ENCODE measurements at regions not wholly inside any gene's neighbourhood (a gene's known extent, or its start where the extent isn't known, plus 50 kb on each side); places are given as distances from the start of the nearest gene placed in this dataset.

DNA sequence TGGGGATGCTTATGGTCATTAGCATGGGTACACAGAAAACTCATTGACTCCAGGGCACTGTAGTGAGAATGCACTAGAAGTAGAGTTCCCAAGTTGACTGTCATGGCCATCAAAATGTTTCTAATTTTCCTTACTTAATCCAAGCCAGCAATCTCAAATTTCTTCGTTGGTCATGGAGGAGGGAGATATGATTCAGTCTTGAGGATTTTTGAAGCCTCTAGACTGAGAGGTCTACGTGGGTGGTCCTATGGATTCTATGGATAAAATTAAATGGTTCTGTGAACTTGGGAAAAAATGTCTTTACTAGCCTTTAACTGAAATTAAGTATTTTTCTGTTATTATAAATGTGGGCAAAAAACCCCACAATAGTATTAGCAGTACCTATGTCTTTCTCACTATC lies 508.5 kb downstream of the FUT8 start:
- H3K27me3 Mint-ChIP-seq = peaks cover 4% of the 10 kb centered on the region
- no peak for DNase-seq (ENCODE audit: extremely low spot score, unreplicated experiment)

DNA sequence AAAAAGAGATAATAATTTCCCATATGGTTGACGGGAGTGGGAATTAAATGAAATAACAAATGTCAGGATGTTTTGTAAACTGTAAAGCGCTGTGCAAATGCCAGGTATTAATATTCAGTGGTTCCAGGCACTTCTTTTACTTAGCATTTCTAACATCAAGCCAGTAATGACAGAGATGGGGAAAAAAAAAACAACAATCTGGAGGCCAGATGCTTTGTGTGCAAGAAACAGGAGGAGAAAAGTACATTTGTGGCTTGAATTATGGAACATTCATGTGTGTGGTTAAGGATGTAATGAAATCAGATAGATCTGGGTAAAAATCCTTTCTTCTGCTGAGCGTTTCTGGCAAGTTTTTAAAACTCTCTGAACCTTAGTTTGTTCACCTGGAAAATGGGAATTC lies 509.6 kb downstream of the FUT8 start:
- peaks cover 10% of the 10 kb centered on the region for H3K27me3 Mint-ChIP-seq
- H3K4me1 Mint-ChIP-seq (ENCODE audit: unreplicated experiment) = peaks cover 10% of the 10 kb centered on the region
- H3K9me3 Mint-ChIP-seq = no peaks in the 10 kb centered on the region
- no peaks in the 10 kb centered on the region for H3K36me3 Mint-ChIP-seq
- H3K4me3 Mint-ChIP-seq = no peak overlapping the region
- TF ChIP-seq, protein P1, sequence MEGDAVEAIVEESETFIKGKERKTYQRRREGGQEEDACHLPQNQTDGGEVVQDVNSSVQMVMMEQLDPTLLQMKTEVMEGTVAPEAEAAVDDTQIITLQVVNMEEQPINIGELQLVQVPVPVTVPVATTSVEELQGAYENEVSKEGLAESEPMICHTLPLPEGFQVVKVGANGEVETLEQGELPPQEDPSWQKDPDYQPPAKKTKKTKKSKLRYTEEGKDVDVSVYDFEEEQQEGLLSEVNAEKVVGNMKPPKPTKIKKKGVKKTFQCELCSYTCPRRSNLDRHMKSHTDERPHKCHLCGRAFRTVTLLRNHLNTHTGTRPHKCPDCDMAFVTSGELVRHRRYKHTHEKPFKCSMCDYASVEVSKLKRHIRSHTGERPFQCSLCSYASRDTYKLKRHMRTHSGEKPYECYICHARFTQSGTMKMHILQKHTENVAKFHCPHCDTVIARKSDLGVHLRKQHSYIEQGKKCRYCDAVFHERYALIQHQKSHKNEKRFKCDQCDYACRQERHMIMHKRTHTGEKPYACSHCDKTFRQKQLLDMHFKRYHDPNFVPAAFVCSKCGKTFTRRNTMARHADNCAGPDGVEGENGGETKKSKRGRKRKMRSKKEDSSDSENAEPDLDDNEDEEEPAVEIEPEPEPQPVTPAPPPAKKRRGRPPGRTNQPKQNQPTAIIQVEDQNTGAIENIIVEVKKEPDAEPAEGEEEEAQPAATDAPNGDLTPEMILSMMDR (conservative IDR thresholded peaks at IDR 0.05) = no peak
- H3K27ac Mint-ChIP-seq = no peak overlapping the region
- no peak for DNase-seq (ENCODE audit: extremely low spot score, unreplicated experiment)

More for the DNA sequence above, 508.5 kb downstream of the FUT8 start:
- H3K27ac Mint-ChIP-seq = no peak overlapping the region
- no peaks in the 10 kb centered on the region for H3K9me3 Mint-ChIP-seq
- no peak overlapping the region for H3K4me3 Mint-ChIP-seq
- TF ChIP-seq, protein P1 (conservative IDR thresholded peaks at IDR 0.05) = no peak
- H3K36me3 Mint-ChIP-seq = no peaks in the 10 kb centered on the region
- H3K4me1 Mint-ChIP-seq (ENCODE audit: unreplicated experiment) = peaks cover 9% of the 10 kb centered on the region

DNA sequence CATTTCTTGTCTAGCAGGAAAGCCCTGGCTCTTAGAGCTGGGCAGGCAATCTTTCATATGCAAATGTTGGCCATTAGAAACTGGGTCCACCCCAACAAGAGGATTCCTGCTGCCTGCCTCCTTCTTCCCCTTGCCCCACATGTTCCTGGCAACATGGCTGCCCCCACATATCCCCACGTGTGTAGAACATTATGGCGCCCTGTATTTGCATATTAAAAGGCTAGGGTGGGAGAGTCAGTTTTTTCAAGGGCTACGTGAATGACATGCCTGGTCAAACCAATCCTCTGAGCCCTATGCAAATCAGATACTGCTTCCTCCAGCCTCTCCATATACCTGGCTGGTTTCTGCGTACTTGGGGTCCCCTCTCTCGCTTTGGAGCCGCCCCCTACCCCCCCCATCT lies 514.0 kb downstream of the FUT8 start:
- Mint-ChIP-seq H3K9me3 (no peaks in the 10 kb centered on the region), H3K36me3 (no peaks in the 10 kb centered on the region), H3K4me3 (no peak overlapping the region), H3K27me3 (peaks cover 28% of the 10 kb centered on the region), H3K4me1 (ENCODE audit: unreplicated experiment) (peaks cover 17% of the 10 kb centered on the region), H3K27ac (no peak overlapping the region)
- DNase-seq (ENCODE audit: extremely low spot score, unreplicated experiment) = no peak
- TF ChIP-seq, protein P1 (conservative IDR thresholded peaks at IDR 0.05) = no peak

DNA sequence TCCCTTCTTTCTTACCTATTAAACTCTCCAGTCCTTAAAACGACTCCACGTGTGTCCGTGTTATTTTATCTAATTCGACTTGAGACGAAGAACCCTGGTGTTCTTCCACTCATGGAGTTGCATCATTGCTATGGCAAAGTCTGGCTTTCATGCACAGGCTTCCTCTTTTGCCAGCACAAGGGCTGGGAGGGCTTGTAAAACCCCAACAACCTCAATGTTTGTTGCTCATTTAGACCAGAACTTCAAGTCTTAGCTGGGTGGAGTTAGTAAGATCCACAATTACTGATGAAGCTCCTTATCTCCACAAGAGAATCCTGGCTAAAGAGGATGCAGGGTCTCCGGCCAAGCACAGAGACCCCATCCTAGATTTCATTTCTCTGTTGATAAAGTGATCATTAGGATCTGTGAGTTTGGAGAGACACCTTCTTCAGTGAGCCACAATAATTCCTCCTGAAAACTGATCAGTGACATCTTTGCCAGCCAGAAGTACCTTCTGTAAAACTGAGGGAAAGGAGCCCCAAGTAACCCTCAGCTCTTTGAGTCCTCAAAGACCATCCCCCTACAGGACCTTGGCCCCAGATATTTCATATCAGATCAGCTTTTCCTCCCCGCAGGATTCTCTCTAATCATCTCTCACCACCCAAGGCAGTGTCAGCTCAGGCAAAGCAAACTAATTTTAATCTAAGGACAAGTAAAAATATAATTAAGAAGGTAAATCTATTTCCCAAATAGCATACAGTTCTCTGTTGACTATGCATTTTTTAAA lies 514.6 kb downstream of the FUT8 start:
- H3K4me3 Mint-ChIP-seq = no peak overlapping the region
- H3K27me3 Mint-ChIP-seq = peaks cover 28% of the 10 kb centered on the region
- no peak for DNase-seq (ENCODE audit: extremely low spot score, unreplicated experiment)
- TF ChIP-seq, protein P1 (conservative IDR thresholded peaks at IDR 0.05) = no peak
- H3K4me1 Mint-ChIP-seq (ENCODE audit: unreplicated experiment) = peaks cover 17% of the 10 kb centered on the region
- H3K9me3 Mint-ChIP-seq = no peaks in the 10 kb centered on the region
- H3K27ac Mint-ChIP-seq = no peak overlapping the region
- no peaks in the 10 kb centered on the region for H3K36me3 Mint-ChIP-seq

DNA sequence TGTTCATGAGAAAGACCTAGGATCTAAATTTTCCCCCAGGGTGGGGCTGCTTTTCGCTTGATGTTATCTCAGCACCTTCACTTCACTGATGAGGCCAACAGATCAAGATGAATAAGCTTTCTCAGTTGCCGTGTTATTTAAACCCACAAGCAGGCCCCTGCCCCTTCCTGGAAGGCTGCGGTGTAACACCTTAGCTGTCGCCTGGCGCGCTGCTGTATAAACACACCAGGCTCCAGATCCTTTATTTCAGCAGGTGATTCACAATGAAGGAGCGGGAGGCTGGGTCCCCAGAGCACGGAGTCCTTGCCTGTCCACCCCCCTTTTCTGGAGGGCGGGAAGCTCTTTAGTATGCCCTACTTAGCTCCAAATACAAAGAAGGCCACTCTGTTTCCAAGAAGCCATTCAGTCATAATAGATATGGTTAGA lies 515.4 kb downstream of the FUT8 start:
- Mint-ChIP-seq H3K36me3 (no peaks in the 10 kb centered on the region), H3K27me3 (peaks cover 28% of the 10 kb centered on the region), H3K4me3 (peak overlapping the region; percentile 1), H3K27ac (no peak overlapping the region), H3K9me3 (no peaks in the 10 kb centered on the region), H3K4me1 (ENCODE audit: unreplicated experiment) (peaks cover 17% of the 10 kb centered on the region)
- DNase-seq (ENCODE audit: extremely low spot score, unreplicated experiment) = no peak
- TF ChIP-seq, protein P1 (conservative IDR thresholded peaks at IDR 0.05) = no peak
